ENCODE measurements at regions not wholly inside any gene's neighbourhood (a gene's known extent, or its start where the extent isn't known, plus 50 kb on each side); places are given as distances from the start of the nearest gene placed in this dataset.

- no peaks in the 10 kb centered on the region for H4K20me1 ChIP-seq (ENCODE audit: control insufficient read depth, insufficient read depth)
- TF ChIP-seq CBX5 (IDR thresholded peaks at IDR 0.05; ENCODE audit: low read depth), result no peak
- no peak for TF ChIP-seq YY1 (IDR thresholded peaks at IDR 0.05; ENCODE audit: low read depth, low read length)
- TF ChIP-seq SP1 (IDR thresholded peaks at IDR 0.05; ENCODE audit: low read depth, low read length), result no peak
- no peak for TF ChIP-seq JUND (IDR thresholded peaks at IDR 0.05; ENCODE audit: low read depth, low read length)
- TF ChIP-seq E4F1 (IDR thresholded peaks at IDR 0.05; ENCODE audit: borderline replicate concordance, partially characterized antibody), result no peak
- TF ChIP-seq NRF1 (conservative IDR thresholded peaks at IDR 0.05; ENCODE audit: low read depth, low read length), result no peak
- no peak for TF ChIP-seq ZBTB40 (IDR thresholded peaks at IDR 0.05; ENCODE audit: borderline replicate concordance)
- TF ChIP-seq RB1 (IDR thresholded peaks at IDR 0.05; ENCODE audit: borderline replicate concordance), result no peak
- no peak for TF ChIP-seq CREM (IDR thresholded peaks at IDR 0.05; ENCODE audit: low read depth)
- no peak for TF ChIP-seq ATF7 (IDR thresholded peaks at IDR 0.05; ENCODE audit: low read depth)
- TF ChIP-seq IKZF1 (conservative IDR thresholded peaks at IDR 0.05), result no peak
- TF ChIP-seq E2F4 (IDR thresholded peaks at IDR 0.05; ENCODE audit: low read depth, low read length), result no peak
- TF ChIP-seq NFXL1 (IDR thresholded peaks at IDR 0.05; ENCODE audit: borderline replicate concordance), result no peak
- TF ChIP-seq, protein P1, sequence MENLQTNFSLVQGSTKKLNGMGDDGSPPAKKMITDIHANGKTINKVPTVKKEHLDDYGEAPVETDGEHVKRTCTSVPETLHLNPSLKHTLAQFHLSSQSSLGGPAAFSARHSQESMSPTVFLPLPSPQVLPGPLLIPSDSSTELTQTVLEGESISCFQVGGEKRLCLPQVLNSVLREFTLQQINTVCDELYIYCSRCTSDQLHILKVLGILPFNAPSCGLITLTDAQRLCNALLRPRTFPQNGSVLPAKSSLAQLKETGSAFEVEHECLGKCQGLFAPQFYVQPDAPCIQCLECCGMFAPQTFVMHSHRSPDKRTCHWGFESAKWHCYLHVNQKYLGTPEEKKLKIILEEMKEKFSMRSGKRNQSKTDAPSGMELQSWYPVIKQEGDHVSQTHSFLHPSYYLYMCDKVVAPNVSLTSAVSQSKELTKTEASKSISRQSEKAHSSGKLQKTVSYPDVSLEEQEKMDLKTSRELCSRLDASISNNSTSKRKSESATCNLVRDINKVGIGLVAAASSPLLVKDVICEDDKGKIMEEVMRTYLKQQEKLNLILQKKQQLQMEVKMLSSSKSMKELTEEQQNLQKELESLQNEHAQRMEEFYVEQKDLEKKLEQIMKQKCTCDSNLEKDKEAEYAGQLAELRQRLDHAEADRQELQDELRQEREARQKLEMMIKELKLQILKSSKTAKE (IDR thresholded peaks at IDR 0.05; ENCODE audit: low read depth, poor library complexity, severe bottlenecking), result no peak
- H3K27ac ChIP-seq (ENCODE audit: control insufficient read depth, insufficient read depth), result no peak overlapping the region
- FAIRE-seq (no peak), ATAC-seq (no peak; the same call in 2 of the 3 replicates), DNase-seq (ENCODE audit: low read depth, low spot score) (no peak)
- BruUV-seq (replicated peaks), result no TSS peak
- H3K36me3 ChIP-seq (ENCODE audit: control insufficient read depth in 2 of 2, insufficient read depth in 2 of 2, low read length in 1 of 2), result no peaks in the 10 kb centered on the region
- H3K79me2 ChIP-seq (ENCODE audit: control insufficient read depth, insufficient read depth, low read length), result no peaks in the 10 kb centered on the region
- H3K4me1 ChIP-seq (ENCODE audit: control insufficient read depth, insufficient read depth, low read length), result no peaks in the 10 kb centered on the region
- no peak overlapping the region for H2AFZ ChIP-seq (ENCODE audit: control insufficient read depth, low read depth, low read length)
- ChIA-PET SMC1A (ENCODE audit: uncharacterized antibody, unreplicated experiment) (no interaction called here), POLR2A (no interaction called here), RAD21 (ENCODE audit: unreplicated experiment) (no interaction called here), CTCF (no interaction called here)
- no peak overlapping the region for H3K4me2 ChIP-seq (ENCODE audit: control insufficient read depth, insufficient read depth)
- in situ Hi-C loops (cut with MboI), result no loop called here
- no peak overlapping the region for H3K9ac ChIP-seq (ENCODE audit: control insufficient read depth, insufficient read depth, low read length)
- H3K9me3 ChIP-seq (replicated peaks; ENCODE audit: control insufficient read depth, insufficient read depth, low read length), result no peaks in the 10 kb centered on the region
- no peaks in the 10 kb centered on the region for H3K27me3 ChIP-seq (replicated peaks in 1 of 2; ENCODE audit: control insufficient read depth in 2 of 2, insufficient read depth in 2 of 2, low read length in 1 of 2)
- WGBS (ENCODE audit: insufficient coverage, insufficient replicate concordance, low lambda C conversion rate, missing lambda C conversion rate), result 8% methylated on average over 1 of the region's 1 CpG
- intact Hi-C loops (cut with micrococcal nuclease; ENCODE audit: unreplicated experiment), result no loop called here
- no peak overlapping the region for H3K4me3 ChIP-seq
These were observed 445.7 kb upstream of the FANCL start for GRCh38 chr2:58686776-58687175.

Measured in GM12878 (cell line).